ENCODE measurements at regions not wholly inside any gene's neighbourhood (a gene's known extent, or its start where the extent isn't known, plus 50 kb on each side); places are given as distances from the start of the nearest gene placed in this dataset.
"Not testable (repeated sequence)": the region's sequence is repeated elsewhere in the genome, so short reads cannot be mapped to it uniquely, and the experiment has no call there.

- Histone ChIP-seq H3K9me3 (peaks cover 11% of the 10 kb centered on the region; the same call in 1 of the 2 replicates), H3K36me3 (no peaks in the 10 kb centered on the region), H3K27me3 (no peaks in the 10 kb centered on the region), H3K4me1 (peaks cover 7% of the 10 kb centered on the region), H3K4me3 (ENCODE audit: low read depth, low read length) (no peak overlapping the region)
- TF ChIP-seq CTCF (IDR thresholded peaks at IDR 0.05; ENCODE audit: low read depth, low read length), result no peak
- peak; percentile 98 for DNase-seq
Measured at GRCh38 chr2:16239296-16239850, 299.0 kb downstream of the MYCN start.

GRCh38 chr2:16238786-16239185 lies 298.4 kb downstream of the MYCN start:
- TF ChIP-seq CTCF (IDR thresholded peaks at IDR 0.05; ENCODE audit: low read depth, low read length), result no peak
- Histone ChIP-seq H3K4me3 (ENCODE audit: low read depth, low read length) (no peak overlapping the region), H3K36me3 (no peaks in the 10 kb centered on the region), H3K9me3 (peaks cover 12% of the 10 kb centered on the region), H3K27me3 (no peaks in the 10 kb centered on the region), H3K4me1 (peaks cover 7% of the 10 kb centered on the region)
- DNase-seq, result peak; percentile 92

GRCh38 chr2:16238001-16238761 lies 297.8 kb downstream of the MYCN start:
- Histone ChIP-seq H3K4me1 (peaks cover 7% of the 10 kb centered on the region), H3K27me3 (no peaks in the 10 kb centered on the region), H3K4me3 (ENCODE audit: low read depth, low read length) (no peak overlapping the region), H3K9me3 (peaks cover 13% of the 10 kb centered on the region), H3K36me3 (no peaks in the 10 kb centered on the region)
- no peak for TF ChIP-seq CTCF (IDR thresholded peaks at IDR 0.05; ENCODE audit: low read depth, low read length)
- peak; percentile 99 for DNase-seq

- Histone ChIP-seq H3K27me3 (no peaks in the 10 kb centered on the region), H3K9me3 (peaks cover 12% of the 10 kb centered on the region), H3K4me3 (ENCODE audit: low read depth, low read length) (no peak overlapping the region), H3K4me1 (peaks cover 7% of the 10 kb centered on the region), H3K36me3 (no peaks in the 10 kb centered on the region)
- TF ChIP-seq CTCF (IDR thresholded peaks at IDR 0.05; ENCODE audit: low read depth, low read length), result no peak
- no peak for DNase-seq
Measured at GRCh38 chr2:16235747-16236146, 295.4 kb downstream of the MYCN start.

GRCh38 chr2:16235291-16235690 lies 294.9 kb downstream of the MYCN start:
- not testable (repeated sequence) for H3K4me3 ChIP-seq (ENCODE audit: low read depth, low read length); H3K36me3 ChIP-seq; H3K27me3 ChIP-seq; H3K4me1 ChIP-seq
- DNase-seq, result peak; percentile 96
- peaks cover 12% of the 10 kb centered on the region for H3K9me3 ChIP-seq

GRCh38 chr2:16228951-16229350 lies 288.6 kb downstream of the MYCN start:
- Histone ChIP-seq H3K27me3 (no peaks in the 10 kb centered on the region), H3K36me3 (no peaks in the 10 kb centered on the region), H3K4me1 (peaks cover 26% of the 10 kb centered on the region), H3K4me3 (ENCODE audit: low read depth, low read length) (no peak overlapping the region), H3K9me3 (peaks cover 8% of the 10 kb centered on the region)
- no peak for TF ChIP-seq CTCF (IDR thresholded peaks at IDR 0.05; ENCODE audit: low read depth, low read length)
- peak; percentile 97 for DNase-seq
